Left ventricle myocardium superior (tissue), 1 donor: ENCODE measurements at regions not wholly inside any gene's neighbourhood (a gene's known extent, or its start where the extent isn't known, plus 50 kb on each side); places are given as distances from the start of the nearest gene placed in this dataset.
"Not testable (repeated sequence)": the region's sequence is repeated elsewhere in the genome, so short reads cannot be mapped to it uniquely, and the experiment has no call there.

Experiments
- ATAC-seq: fragments of 200-7000 bp; cut with Tn5 transposase; one replicate; pipeline ENCODE4 v1.9.1; 2020; ENCODE audit warnings: mild to moderate bottlenecking, moderate library complexity
- DNase-seq: peaks from one replicate; pipeline ENCODE4 v3.0.0-alpha.2; 2020
- intact Hi-C: fragments of 100-400 bp; cut with micrococcal nuclease; formaldehyde crosslinking; loops from one replicate; pipeline ENCODE4 v1.11.0; 2022
- donor health status: DM: no; HTN: yes; CAD: no; lungs with severe emphysema.

- intact Hi-C loops, result no loop called here
- ATAC-seq (no peak), DNase-seq (no peak)
These were observed 53.8 kb upstream of the C2CD4B start for GRCh38 chr15:62218841-62219240.

GRCh38 chr15:62219799-62220198 is 54.7 kb upstream of the C2CD4B start:
- intact Hi-C loops, result no loop called here
- ATAC-seq (no peak), DNase-seq (no peak)

DNA sequence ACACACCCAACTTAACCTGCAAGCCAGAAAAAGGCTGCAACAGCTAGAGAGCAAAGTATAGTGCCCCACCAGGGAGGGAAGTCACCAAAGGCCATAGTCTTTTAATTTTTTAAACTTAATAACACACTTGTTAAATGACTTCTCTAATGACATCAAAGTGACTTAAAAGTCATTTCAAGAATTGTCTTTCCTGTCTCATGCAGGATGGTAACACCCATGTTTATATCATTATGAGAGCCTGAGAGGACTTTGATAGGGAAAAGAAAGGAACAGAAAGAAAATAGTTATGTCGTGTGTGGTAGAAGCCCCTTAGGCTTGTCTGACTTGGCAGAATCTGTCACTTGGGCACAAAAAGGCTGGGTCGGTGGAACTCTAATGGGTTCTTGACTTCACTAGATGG is 57.9 kb upstream of the C2CD4B start:
- DNase-seq (no peak), ATAC-seq (no peak)
- intact Hi-C loops, result no loop called here

DNA sequence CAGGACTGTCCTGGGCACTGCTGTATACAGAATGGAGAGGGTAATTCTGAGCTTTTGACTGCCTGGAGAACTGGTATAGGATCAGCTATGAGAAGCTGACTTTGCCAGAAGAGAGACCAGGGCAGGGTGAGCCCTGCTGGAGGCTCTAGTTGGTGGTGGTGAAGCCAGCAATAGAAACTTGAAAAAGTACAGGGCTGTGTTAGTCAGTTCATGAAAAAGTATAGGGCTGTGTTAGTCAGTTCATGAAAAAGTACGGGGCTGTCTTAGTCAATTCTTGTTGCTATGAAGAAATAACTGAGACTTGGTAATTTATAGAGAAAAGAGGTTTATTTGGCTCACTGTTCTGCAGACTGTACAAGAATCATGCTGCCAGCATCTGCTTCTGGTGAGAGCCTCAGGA is 63.5 kb upstream of the C2CD4B start:
- DNase-seq (no peak), ATAC-seq (no peak)
- intact Hi-C loops, result no loop called here

- intact Hi-C loops, result no loop called here
- ATAC-seq (no peak), DNase-seq (no peak)
These were observed 66.8 kb upstream of the C2CD4B start for GRCh38 chr15:62231856-62232255.

DNA sequence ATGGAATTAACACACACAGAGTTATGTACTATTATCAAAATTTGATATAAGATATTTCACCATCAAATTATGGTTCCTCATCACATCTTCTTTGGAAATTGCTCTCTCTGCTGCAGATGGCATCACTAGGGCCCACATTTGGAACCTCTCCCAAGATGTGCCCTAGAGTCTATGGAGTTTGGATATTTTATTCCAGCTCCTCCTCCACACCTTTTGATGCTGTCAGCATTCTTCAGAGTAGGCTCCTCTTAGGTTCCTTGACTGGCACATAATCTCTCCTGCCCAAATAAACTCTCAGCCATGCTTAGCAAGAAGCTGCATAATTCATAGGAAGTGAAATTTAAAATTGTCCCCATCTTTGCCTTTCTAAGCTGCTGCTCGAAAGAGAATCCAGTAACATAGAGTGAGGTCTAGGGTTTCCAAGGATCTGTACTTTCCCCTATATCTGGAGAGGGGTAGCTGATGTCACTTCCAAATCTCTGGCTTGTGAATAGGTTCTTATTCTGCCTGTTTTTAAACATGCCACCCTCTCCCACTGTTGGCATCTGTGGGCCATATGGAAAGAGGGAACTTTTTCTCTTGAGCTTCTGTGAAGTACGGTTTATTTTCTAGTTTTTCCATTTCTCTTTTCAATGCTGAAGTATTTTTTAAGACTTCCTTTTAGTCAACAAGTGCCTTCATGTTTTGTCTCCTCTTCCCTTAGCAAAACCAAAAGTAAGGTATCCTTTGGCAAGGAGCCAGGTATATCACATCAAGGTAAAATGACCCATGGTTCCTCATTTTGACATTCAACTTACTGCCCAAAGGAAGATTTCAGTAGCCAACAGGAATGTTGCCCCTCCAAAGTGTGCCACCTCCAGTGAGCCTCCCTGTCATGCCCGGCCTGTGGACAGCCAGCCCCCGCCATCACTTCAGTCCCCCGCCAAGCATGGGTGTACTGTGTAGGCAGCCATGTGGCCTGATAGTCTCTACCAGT is 75.3 kb upstream of the C2CD4B start:
- DNase-seq (no peak), ATAC-seq (no peak)
- intact Hi-C loops, result no loop called here

GRCh38 chr15:62241135-62241770 is 76.2 kb upstream of the C2CD4B start:
- no peak for DNase-seq
- intact Hi-C loops, result no loop called here
- ATAC-seq, result no peak

GRCh38 chr15:62242999-62243398 is 77.9 kb upstream of the C2CD4B start:
- ATAC-seq (no peak), DNase-seq (no peak)
- intact Hi-C loops, result no loop called here

GRCh38 chr15:62244762-62245161 is 79.7 kb upstream of the C2CD4B start:
- ATAC-seq (no peak), DNase-seq (no peak)
- intact Hi-C loops, result no loop called here

- ATAC-seq, result no peak
- intact Hi-C loops, result no loop called here
- no peak for DNase-seq
These were observed 83.3 kb upstream of the C2CD4B start for GRCh38 chr15:62248277-62248984.

DNA sequence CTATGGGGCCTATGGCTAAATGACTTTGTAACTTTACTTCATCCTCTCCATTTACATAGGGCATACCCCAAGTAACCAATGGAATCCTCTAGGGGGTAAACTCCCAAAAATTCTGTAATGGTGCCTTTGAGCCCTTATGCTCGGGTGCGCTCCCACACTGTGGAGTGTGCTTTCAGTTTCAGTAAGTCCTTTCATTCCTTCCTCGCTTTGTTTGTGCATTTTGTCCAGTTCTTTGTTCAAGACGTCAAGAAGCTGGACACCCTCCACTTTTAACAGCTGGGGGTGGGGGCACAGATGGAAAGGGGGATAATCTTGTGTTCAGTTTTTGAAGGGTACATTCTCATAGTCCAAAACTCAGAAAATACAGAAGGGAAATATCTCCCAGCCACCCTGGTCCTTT is 84.4 kb upstream of the C2CD4B start:
- intact Hi-C loops, result no loop called here
- no peak for ATAC-seq
- no peak for DNase-seq

- DNase-seq (no peak), ATAC-seq (no peak)
- intact Hi-C loops, result no loop called here
These were observed 85.1 kb upstream of the C2CD4B start for GRCh38 chr15:62250186-62250585.

DNA sequence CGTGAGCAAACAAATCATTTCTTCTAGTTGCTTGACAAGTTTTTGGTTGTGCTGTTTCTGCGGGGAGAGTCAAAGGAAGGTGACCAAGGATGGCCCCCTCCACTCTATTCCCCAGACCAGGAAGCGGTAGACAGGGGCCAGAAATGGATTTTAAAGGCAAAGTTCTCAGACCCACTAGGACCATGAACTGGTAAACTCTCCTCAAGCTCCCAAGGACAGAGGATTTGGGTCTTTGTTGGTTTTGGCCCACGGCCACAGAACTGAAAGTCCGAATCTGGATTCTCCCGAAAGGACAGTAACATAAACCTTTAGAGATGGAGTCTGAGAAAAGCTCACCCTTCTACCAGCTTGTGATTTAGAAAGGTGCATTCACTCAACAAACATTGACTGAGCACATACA is 85.9 kb upstream of the C2CD4B start:
- no peak for ATAC-seq
- no peak for DNase-seq
- intact Hi-C loops, result no loop called here

DNA sequence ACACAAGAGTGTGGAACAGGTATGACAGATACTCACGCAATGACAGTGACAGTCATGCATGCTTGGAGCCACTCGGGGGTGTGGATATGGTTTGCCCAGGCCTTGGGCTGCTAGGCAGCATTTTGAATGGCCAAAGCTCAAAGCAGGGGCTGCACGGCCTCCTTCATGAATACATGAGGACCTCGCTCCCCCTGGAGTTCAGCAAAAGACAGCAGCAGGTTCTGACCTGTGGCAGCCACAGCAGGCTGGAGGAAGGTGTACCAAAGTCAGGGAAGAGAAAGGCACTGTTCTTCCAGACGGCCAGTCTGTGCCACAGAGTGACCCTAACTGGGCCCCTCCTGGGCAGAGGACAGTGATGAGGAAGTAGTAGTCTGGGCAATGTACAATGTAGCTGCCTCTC is 88.2 kb upstream of the C2CD4B start:
- intact Hi-C loops, result no loop called here
- DNase-seq (no peak), ATAC-seq (no peak)

GRCh38 chr15:62254137-62254934 is 89.3 kb upstream of the C2CD4B start:
- ATAC-seq (peak; percentile 60), DNase-seq (peak; percentile 80)
- intact Hi-C loops, result no loop called here

- intact Hi-C loops, DNase-seq, ATAC-seq: not testable (repeated sequence)
These were observed 91.3 kb upstream of the C2CD4B start for GRCh38 chr15:62256430-62256829.

- DNase-seq (no peak), ATAC-seq (no peak)
- intact Hi-C loops, result no loop called here
These were observed 93.0 kb upstream of the C2CD4B start for GRCh38 chr15:62257996-62258521.

GRCh38 chr15:62262305-62262941 is 97.3 kb upstream of the C2CD4B start:
- no peak for ATAC-seq
- intact Hi-C loops, result no loop called here
- no peak for DNase-seq

- no peak for DNase-seq
- intact Hi-C loops, result no loop called here
- ATAC-seq, result no peak
These were observed 99.1 kb upstream of the C2CD4B start for GRCh38 chr15:62264196-62264595.
